ENCODE measurements at regions not wholly inside any gene's neighbourhood (a gene's known extent, or its start where the extent isn't known, plus 50 kb on each side); places are given as distances from the start of the nearest gene placed in this dataset.

- TF ChIP-seq CTCF (conservative IDR thresholded peaks at IDR 0.05; ENCODE audit: low read length) (no peak), EZH2phosphoT487 (IDR thresholded peaks at IDR 0.05; ENCODE audit: borderline replicate concordance) (no peak)
Measured at GRCh38 chr12:23043646-23044045, 418.7 kb downstream of the ETNK1 start.

Data from Loucy (cell line).